ENCODE measurements at regions not wholly inside any gene's neighbourhood (a gene's known extent, or its start where the extent isn't known, plus 50 kb on each side); places are given as distances from the start of the nearest gene placed in this dataset.
"Not testable (repeated sequence)": the region's sequence is repeated elsewhere in the genome, so short reads cannot be mapped to it uniquely, and the experiment has no call there.

GRCh38 chr6:105855433-105855832, 230.7 kb upstream of the PRDM1 start:
- TF ChIP-seq CTCF (conservative IDR thresholded peaks at IDR 0.05; ENCODE audit: low read depth, low read length) = no peak
- no peak for DNase-seq (ENCODE audit: low read depth)
- no peak overlapping the region for H3K4me3 ChIP-seq (ENCODE audit: low read depth, low read length)

GRCh38 chr6:105853979-105854378, 232.2 kb upstream of the PRDM1 start:
- not testable (repeated sequence) for H3K4me3 ChIP-seq (ENCODE audit: low read depth, low read length); DNase-seq (ENCODE audit: low read depth)

GRCh38 chr6:105851606-105852005, 234.5 kb upstream of the PRDM1 start:
- H3K4me3 ChIP-seq (ENCODE audit: low read depth, low read length) = no peak overlapping the region
- DNase-seq (ENCODE audit: low read depth) = no peak
- TF ChIP-seq CTCF (conservative IDR thresholded peaks at IDR 0.05; ENCODE audit: low read depth, low read length) = no peak

- peak; percentile 24 for DNase-seq (ENCODE audit: low read depth)
- no peak overlapping the region for H3K4me3 ChIP-seq (ENCODE audit: low read depth, low read length)
- no peak for TF ChIP-seq CTCF (conservative IDR thresholded peaks at IDR 0.05; ENCODE audit: low read depth, low read length)
Measured at GRCh38 chr6:105851113-105851580, 235.0 kb upstream of the PRDM1 start.

GRCh38 chr6:105850261-105851112, 235.6 kb upstream of the PRDM1 start:
- TF ChIP-seq CTCF (conservative IDR thresholded peaks at IDR 0.05; ENCODE audit: low read depth, low read length) = no peak
- DNase-seq (ENCODE audit: low read depth) = no peak
- H3K4me3 ChIP-seq (ENCODE audit: low read depth, low read length) = no peak overlapping the region

GRCh38 chr6:105849746-105850145, 236.4 kb upstream of the PRDM1 start:
- H3K4me3 ChIP-seq (ENCODE audit: low read depth, low read length) = no peak overlapping the region
- peak; percentile 8 for DNase-seq (ENCODE audit: low read depth)
- no peak for TF ChIP-seq CTCF (conservative IDR thresholded peaks at IDR 0.05; ENCODE audit: low read depth, low read length)

GRCh38 chr6:105847433-105847832, 238.7 kb upstream of the PRDM1 start:
- no peak for DNase-seq (ENCODE audit: low read depth)
- TF ChIP-seq CTCF (conservative IDR thresholded peaks at IDR 0.05; ENCODE audit: low read depth, low read length) = no peak

More at GRCh38 chr6:105847433-105847832, 238.7 kb upstream of the PRDM1 start:
- no peak overlapping the region for H3K4me3 ChIP-seq (ENCODE audit: low read depth, low read length)

Measured in choroid plexus epithelial cell (primary cell).